Keratinocyte (primary cell): ENCODE measurements at regions not wholly inside any gene's neighbourhood (a gene's known extent, or its start where the extent isn't known, plus 50 kb on each side); places are given as distances from the start of the nearest gene placed in this dataset.

Experiments used
- DNase-seq: peaks from one replicate; pipeline ENCODE4 v3.0.0-alpha.2; 2011; ENCODE audit warnings: low read depth, missing footprints, low spot score
- FAIRE-seq: peaks from 2 replicates; lab custom pipeline; 2011; peaks lifted over from hg19 to GRCh38; lab: Jason Lieb, UNC
- H2AFZ ChIP-seq: 2 replicates; pipeline ENCODE4 v1.6.0; 2012; ENCODE audit warnings: low read length, control low read depth, inconsistent platforms; ENCODE audit not compliant: control insufficient read depth
- H3K27ac ChIP-seq: 2 replicates; pipeline ENCODE4 v1.5.1; 2011; ENCODE audit warnings: low read length; ENCODE audit not compliant: control insufficient read depth, insufficient read depth
- H3K27me3 ChIP-seq: 3 replicates; pipeline ENCODE4 v1.6.0; 2011; ENCODE audit warnings: low read length; ENCODE audit not compliant: control insufficient read depth, insufficient read depth; ENCODE audit errors: extremely low read depth
- H3K36me3 ChIP-seq, 2 experiments: 2 replicates in 1 of 2; 3 replicates in 1 of 2; pipeline ENCODE4 v1.5.1; 2011; ENCODE audit warnings: low read length in 2 of 2, mild to moderate bottlenecking in 1 of 2; ENCODE audit not compliant: control insufficient read depth in 2 of 2, insufficient read depth in 2 of 2; ENCODE audit errors: extremely low read depth in 1 of 2
- H3K4me1 ChIP-seq: 3 replicates; pipeline ENCODE4 v1.5.1; 2011; ENCODE audit warnings: low read length; ENCODE audit not compliant: control insufficient read depth, insufficient read depth; ENCODE audit errors: extremely low read depth
- H3K4me2 ChIP-seq: 3 replicates; pipeline ENCODE4 v1.6.0; 2011; ENCODE audit warnings: low read depth, low read length; ENCODE audit not compliant: control insufficient read depth, insufficient read depth; ENCODE audit errors: extremely low read depth
- H3K4me3 ChIP-seq, 3 experiments: fragments of 200-600 bp in 1 of 3; sonication (generic) in 1 of 3; 2 replicates in 2 of 3; 3 replicates in 1 of 3; pipeline ENCODE4 v1.5.1; 2011 to 2016; ENCODE audit warnings: low read length in 3 of 3, mild to moderate bottlenecking in 3 of 3, control low read depth in 2 of 3, inconsistent platforms in 1 of 3, low read depth in 1 of 3, mixed read lengths in 1 of 3, mixed run types in 1 of 3, moderate library complexity in 1 of 3; ENCODE audit not compliant: control insufficient read depth in 2 of 3, insufficient read depth in 2 of 3; ENCODE audit errors: extremely low read depth in 1 of 3
- H3K79me2 ChIP-seq: 2 replicates; pipeline ENCODE4 v1.6.0; 2012; ENCODE audit warnings: low read length; ENCODE audit not compliant: control insufficient read depth, insufficient read depth
- H3K9ac ChIP-seq: 3 replicates; pipeline ENCODE4 v1.6.0; 2011; ENCODE audit warnings: low read length; ENCODE audit not compliant: control insufficient read depth, insufficient read depth; ENCODE audit errors: extremely low read depth
- H3K9me1 ChIP-seq: 3 replicates; pipeline ENCODE4 v1.6.0; 2011; ENCODE audit warnings: low read length; ENCODE audit not compliant: control insufficient read depth, insufficient read depth; ENCODE audit errors: extremely low read depth
- H3K9me3 ChIP-seq: 2 replicates; pipeline ENCODE4 v1.5.1; 2012; ENCODE audit warnings: low read depth, low read length; ENCODE audit not compliant: control insufficient read depth
- H4K20me1 ChIP-seq: 3 replicates; pipeline ENCODE4 v1.6.0; 2011; ENCODE audit warnings: low read length; ENCODE audit not compliant: control insufficient read depth, insufficient read depth; ENCODE audit errors: extremely low read depth
- EZH2 ChIP-seq: IDR thresholded peaks from one replicate; pipeline ENCODE4 v1.6.1; 2012; ENCODE audit warnings: inconsistent platforms, mild to moderate bottlenecking, low read length, moderate library complexity
- dilution Hi-C: fragments of 300-500 bp; cut with MboI; formaldehyde crosslinking; loops from one replicate; pipeline ENCODE4 v1.7.0; 2020; ENCODE audit warnings: low sequenced_read_pairs; ENCODE audit not compliant: extremely low pct_ligation_motif_present
- TF ChIP-seq, protein P1 (sequence below), 3 experiments: IDR thresholded peaks in 1 of 3; conservative IDR thresholded peaks in 1 of 3; optimal IDR thresholded peaks in 1 of 3; 2 replicates in 2 of 3; 3 replicates in 1 of 3; pipeline versions ENCODE3 to v1.5.1; 2011; ENCODE audit warnings: low read length in 3 of 3, mild to moderate bottlenecking in 3 of 3, moderate library complexity in 2 of 3, control low read depth in 1 of 3, inconsistent platforms in 1 of 3; ENCODE audit not compliant: insufficient read depth in 2 of 3; ENCODE audit errors: extremely low read depth in 1 of 3

DNA sequence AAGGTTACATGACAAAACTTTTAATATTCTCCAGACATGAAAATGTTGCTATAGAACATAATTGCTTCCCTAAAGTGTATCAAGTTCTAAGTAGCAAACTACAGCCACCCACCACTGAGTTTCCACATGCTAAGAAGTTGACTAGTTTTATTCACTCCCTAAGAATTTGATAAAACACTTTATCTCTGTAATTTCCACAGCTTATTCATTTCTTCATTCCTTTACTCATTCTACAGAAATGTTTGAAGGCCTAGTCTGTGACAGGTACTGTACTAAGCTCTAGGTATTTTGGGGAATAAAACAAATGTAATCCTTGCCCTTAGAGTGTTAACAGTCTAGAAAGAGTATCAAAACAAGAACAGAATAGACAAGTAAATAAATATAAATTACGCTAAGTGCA lies 101.8 kb upstream of the DIAPH3 start:
- no peak overlapping the region for H3K4me2 ChIP-seq
- no peak overlapping the region for H2AFZ ChIP-seq
- H3K27me3 ChIP-seq = peaks cover 8% of the 10 kb centered on the region
- H3K4me3 ChIP-seq = no peak overlapping the region
- dilution Hi-C loops = no loop called here
- no peaks in the 10 kb centered on the region for H3K36me3 ChIP-seq
- FAIRE-seq (no peak), DNase-seq (no peak)
- no peak overlapping the region for H3K27ac ChIP-seq
- no peaks in the 10 kb centered on the region for H3K4me1 ChIP-seq
- no peaks in the 10 kb centered on the region for H4K20me1 ChIP-seq
- no peaks in the 10 kb centered on the region for H3K9me1 ChIP-seq
- H3K9ac ChIP-seq = no peak overlapping the region
- TF ChIP-seq EZH2 = no peak
- TF ChIP-seq, protein P1, sequence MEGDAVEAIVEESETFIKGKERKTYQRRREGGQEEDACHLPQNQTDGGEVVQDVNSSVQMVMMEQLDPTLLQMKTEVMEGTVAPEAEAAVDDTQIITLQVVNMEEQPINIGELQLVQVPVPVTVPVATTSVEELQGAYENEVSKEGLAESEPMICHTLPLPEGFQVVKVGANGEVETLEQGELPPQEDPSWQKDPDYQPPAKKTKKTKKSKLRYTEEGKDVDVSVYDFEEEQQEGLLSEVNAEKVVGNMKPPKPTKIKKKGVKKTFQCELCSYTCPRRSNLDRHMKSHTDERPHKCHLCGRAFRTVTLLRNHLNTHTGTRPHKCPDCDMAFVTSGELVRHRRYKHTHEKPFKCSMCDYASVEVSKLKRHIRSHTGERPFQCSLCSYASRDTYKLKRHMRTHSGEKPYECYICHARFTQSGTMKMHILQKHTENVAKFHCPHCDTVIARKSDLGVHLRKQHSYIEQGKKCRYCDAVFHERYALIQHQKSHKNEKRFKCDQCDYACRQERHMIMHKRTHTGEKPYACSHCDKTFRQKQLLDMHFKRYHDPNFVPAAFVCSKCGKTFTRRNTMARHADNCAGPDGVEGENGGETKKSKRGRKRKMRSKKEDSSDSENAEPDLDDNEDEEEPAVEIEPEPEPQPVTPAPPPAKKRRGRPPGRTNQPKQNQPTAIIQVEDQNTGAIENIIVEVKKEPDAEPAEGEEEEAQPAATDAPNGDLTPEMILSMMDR (optimal IDR thresholded peaks at IDR 0.05 in 1 of 3, IDR thresholded peaks at IDR 0.05 in 1 of 3, conservative IDR thresholded peaks at IDR 0.05 in 1 of 3; ENCODE audit: extremely low read depth in 1 of 3, insufficient read depth in 2 of 3, low read length in 3 of 3) = no peak
- H3K79me2 ChIP-seq = no peaks in the 10 kb centered on the region
- no peaks in the 10 kb centered on the region for H3K9me3 ChIP-seq

DNA sequence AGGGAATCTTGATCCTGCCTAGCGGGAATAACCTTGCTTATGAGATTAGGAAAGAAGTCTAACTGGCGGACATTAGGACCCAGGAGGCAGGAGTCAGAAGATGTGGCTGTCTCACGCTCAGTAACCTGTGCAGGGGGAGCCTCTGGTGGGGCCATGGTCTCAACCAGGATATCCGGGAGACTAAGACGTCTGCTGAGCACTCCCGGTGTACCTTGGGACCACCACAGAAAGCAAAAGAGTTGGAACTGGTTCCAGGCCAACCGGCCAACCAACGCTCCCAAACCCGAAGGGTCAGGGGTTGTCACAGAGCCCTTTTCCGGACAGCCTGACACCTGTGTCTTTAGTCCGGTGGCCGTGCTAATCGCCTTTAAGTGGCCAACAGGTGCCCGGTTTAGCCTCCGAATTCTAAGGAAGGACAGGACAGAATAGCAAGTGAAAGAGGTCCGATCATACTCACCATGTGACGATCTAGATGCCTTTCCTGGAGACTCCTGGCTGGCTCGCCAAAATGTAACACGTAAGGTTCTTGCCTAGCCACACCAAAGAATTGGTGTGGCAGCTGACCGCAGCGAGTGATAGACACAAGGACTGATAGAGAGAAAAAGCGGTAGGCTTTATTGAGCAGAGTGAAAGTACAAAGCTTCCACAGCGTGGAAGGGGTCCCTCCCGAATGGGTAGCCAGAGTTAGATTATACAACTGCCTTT lies 103.9 kb upstream of the DIAPH3 start:
- Histone ChIP-seq H3K4me2 (peak overlapping the region; percentile 76), H3K9ac (no peak overlapping the region)

More for the DNA sequence above, 103.9 kb upstream of the DIAPH3 start:
- no peaks in the 10 kb centered on the region for H3K4me1 ChIP-seq
- no peak overlapping the region for H3K27ac ChIP-seq
- dilution Hi-C loops = no loop called here
- H3K4me3 ChIP-seq = peak overlapping the region; percentile 36 to 56 (median 50)
- no peaks in the 10 kb centered on the region for H4K20me1 ChIP-seq
- H3K79me2 ChIP-seq = no peaks in the 10 kb centered on the region
- no peaks in the 10 kb centered on the region for H3K9me3 ChIP-seq
- peak overlapping the region; percentile 71 for H2AFZ ChIP-seq
- DNase-seq = no peak
- H3K27me3 ChIP-seq = peaks cover 8% of the 10 kb centered on the region
- no peaks in the 10 kb centered on the region for H3K36me3 ChIP-seq
- TF ChIP-seq EZH2 = no peak
- TF ChIP-seq, protein P1 (optimal IDR thresholded peaks at IDR 0.05 in 1 of 3, IDR thresholded peaks at IDR 0.05 in 1 of 3, conservative IDR thresholded peaks at IDR 0.05 in 1 of 3; ENCODE audit: extremely low read depth in 1 of 3, insufficient read depth in 2 of 3, low read length in 3 of 3) = no peak
- FAIRE-seq = no peak
- H3K9me1 ChIP-seq = no peaks in the 10 kb centered on the region
